Neuron (in vitro differentiated cells): ENCODE measurements at regions not wholly inside any gene's neighbourhood (a gene's known extent, or its start where the extent isn't known, plus 50 kb on each side); places are given as distances from the start of the nearest gene placed in this dataset.
"Not testable (repeated sequence)": the region's sequence is repeated elsewhere in the genome, so short reads cannot be mapped to it uniquely, and the experiment has no call there.

Source experiments
- H2AFZ ChIP-seq: one replicate; pipeline ENCODE4 v1.6.1; 2013; ENCODE audit warnings: low read depth, mild to moderate bottlenecking, inconsistent platforms, low read length, moderate library complexity
- H3K27me3 ChIP-seq: one replicate; pipeline ENCODE4 v1.6.1; 2013; ENCODE audit warnings: low read length; ENCODE audit not compliant: insufficient read depth
- H3K36me3 ChIP-seq: one replicate; pipeline ENCODE4 v1.6.1; 2013; ENCODE audit warnings: low read length; ENCODE audit not compliant: insufficient read depth
- H3K4me1 ChIP-seq: one replicate; pipeline ENCODE4 v1.6.1; 2013; ENCODE audit warnings: low read length; ENCODE audit not compliant: insufficient read depth
- H3K4me3 ChIP-seq: 2 replicates; pipeline ENCODE4 v1.5.1; 2013; ENCODE audit warnings: mild to moderate bottlenecking, low read length, moderate library complexity
- H3K9me3 ChIP-seq: one replicate; pipeline ENCODE4 v1.6.1; 2013; ENCODE audit warnings: low read length

DNA sequence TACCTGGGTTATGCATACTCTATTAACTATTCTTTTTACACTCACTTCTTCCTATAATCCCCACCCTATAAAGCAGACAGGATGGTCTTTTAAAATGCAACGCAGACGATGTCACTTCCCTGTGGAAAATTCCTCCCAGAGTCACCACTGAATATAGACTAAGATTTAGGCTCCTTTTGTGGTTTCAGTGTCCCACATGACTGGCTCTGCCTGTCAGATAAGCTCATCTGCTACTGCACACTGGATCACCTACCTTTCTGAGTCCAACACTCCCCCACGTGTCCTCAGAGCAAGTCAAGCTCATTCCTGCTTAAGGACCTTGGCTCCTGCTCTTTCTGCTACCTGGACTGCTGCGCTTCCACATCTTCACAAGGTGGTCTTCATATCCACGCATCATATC lies 73.0 kb upstream of the SIPA1L2 start:
- H3K27me3 ChIP-seq: no peaks in the 10 kb centered on the region
- H3K9me3 ChIP-seq: no peaks in the 10 kb centered on the region
- H2AFZ ChIP-seq: no peak overlapping the region
- H3K4me1 ChIP-seq: peaks cover 17% of the 10 kb centered on the region
- no peaks in the 10 kb centered on the region for H3K36me3 ChIP-seq
- H3K4me3 ChIP-seq: no peak overlapping the region

DNA sequence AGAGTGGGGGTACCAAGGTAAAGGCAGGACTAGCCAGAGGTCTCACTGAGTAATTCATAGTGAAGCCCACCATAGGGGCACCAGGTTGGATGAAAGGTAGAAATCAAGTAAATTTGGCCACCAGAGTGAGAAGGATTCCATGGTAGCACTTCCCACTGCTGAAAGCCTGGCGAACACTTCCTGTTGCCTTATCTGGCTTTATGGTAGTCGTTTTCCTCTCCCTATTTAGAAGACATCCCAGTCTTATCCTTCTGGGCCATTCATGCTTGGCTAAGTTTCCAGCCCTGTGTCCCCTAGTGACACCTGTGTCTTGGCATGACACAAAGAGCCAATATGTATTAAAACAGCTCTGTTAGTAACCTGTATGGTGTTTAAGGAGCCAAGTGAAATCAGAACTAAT lies 74.3 kb upstream of the SIPA1L2 start:
- Histone ChIP-seq H3K4me3 (no peak overlapping the region), H3K4me1 (peaks cover 13% of the 10 kb centered on the region), H2AFZ (no peak overlapping the region), H3K9me3 (no peaks in the 10 kb centered on the region), H3K27me3 (no peaks in the 10 kb centered on the region), H3K36me3 (no peaks in the 10 kb centered on the region)

DNA sequence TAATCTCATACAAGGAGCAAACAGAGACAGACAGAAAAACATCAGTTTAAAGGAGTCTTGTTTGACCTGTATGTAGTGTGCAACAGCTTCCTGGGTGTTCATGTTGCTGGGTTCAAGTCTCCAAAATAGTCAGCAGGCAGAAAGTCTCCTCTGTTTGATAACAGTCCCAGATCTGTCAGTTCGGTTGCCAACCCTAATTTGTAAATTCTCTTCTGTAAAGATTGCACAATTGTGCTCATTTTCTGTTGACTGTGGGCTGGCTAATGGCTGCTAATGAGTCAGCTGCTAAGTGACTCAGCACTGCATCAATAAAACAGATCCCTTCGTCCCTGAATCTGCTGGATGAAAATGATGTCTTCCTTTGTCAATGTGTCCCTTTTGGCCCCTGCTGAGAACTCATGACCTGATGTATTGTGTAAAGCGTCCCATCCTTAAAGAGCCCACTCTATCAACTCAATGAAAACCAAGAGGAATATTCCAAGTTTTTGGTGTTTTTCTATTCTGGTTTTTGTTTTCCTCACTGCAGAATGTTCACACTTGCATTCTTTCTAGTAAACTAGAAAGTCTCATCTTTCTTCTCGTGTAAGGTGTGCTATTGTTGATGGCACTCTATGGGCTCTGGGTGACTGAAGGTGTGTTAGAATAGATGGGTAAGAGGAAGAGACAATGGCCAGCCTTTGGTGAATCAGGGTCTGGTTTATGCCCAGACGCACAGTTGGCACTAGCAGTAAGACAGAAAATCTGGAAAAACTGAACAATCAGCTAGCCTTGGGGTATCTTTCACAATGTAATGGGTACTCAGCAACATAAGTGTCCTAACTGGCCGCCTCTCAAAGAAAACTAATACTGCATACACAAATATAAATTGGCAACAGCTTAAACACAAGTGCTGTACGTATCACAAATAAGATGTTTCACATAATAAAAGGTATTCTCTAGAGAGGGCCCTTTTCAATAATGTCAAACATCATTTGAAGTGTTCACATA lies 75.1 kb upstream of the SIPA1L2 start:
- no peaks in the 10 kb centered on the region for H3K36me3 ChIP-seq
- H2AFZ ChIP-seq: peak overlapping the region; percentile 20
- H3K4me1 ChIP-seq: peaks cover 13% of the 10 kb centered on the region
- H3K9me3 ChIP-seq: no peaks in the 10 kb centered on the region
- no peaks in the 10 kb centered on the region for H3K27me3 ChIP-seq
- no peak overlapping the region for H3K4me3 ChIP-seq

DNA sequence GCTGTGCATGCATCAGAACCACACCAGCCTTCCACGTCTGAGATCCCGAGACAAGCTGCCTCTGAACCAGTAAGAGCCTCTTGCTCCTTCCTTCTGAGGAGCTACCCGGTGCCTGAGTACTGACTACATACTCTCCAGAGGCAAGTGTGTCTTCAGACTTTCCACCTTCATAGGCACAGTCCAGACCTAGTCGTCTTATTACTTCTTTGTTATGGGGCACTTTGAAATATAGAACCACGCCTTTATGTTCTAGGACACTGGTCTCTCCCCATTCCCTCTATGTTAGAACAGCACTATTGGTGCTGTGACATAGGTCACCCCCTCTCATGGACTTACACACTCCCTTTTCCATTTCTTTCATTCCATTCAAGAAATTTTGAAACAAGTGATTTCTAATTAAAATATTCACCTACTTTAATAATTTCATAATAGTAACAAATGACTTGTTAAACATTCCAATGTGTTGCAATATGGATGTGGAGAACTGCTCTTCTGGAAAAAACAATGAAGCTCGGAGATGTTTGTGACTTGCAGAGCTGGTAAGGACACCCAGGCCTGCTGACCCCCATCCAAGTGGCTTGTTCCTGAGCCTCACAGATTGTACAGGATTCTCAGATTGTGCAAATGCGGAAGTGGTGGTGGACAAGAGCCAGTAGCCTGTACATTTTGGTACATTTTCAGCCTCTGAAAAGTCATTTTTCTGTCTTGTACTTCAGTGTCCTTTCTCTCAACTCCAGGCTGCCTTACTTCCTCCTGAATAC lies 76.1 kb upstream of the SIPA1L2 start:
- Histone ChIP-seq H3K9me3 (no peaks in the 10 kb centered on the region), H3K36me3 (no peaks in the 10 kb centered on the region), H2AFZ (no peak overlapping the region), H3K4me1 (peaks cover 13% of the 10 kb centered on the region), H3K27me3 (no peaks in the 10 kb centered on the region), H3K4me3 (no peak overlapping the region)

DNA sequence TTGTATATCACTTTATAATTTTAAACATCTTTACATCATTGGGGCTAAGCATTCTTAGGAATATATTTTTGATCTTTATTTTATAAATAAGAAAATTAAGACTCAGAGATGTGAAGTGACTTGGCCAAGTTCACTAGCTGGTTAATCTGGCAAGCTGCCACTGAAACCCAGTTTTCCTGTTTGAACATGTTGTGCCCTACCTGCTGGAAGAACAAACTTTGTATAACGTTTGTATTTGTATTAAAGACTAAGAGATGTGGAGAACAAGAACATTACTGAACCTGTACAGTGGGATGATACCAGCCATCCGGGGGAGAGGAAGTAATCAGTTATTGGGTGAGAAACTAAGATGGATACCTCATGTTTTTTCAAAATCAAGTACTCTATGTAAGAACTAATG lies 77.2 kb upstream of the SIPA1L2 start:
- peaks cover 13% of the 10 kb centered on the region for H3K4me1 ChIP-seq
- H3K9me3 ChIP-seq: no peaks in the 10 kb centered on the region
- no peaks in the 10 kb centered on the region for H3K36me3 ChIP-seq
- no peak overlapping the region for H2AFZ ChIP-seq
- no peak overlapping the region for H3K4me3 ChIP-seq
- no peaks in the 10 kb centered on the region for H3K27me3 ChIP-seq

DNA sequence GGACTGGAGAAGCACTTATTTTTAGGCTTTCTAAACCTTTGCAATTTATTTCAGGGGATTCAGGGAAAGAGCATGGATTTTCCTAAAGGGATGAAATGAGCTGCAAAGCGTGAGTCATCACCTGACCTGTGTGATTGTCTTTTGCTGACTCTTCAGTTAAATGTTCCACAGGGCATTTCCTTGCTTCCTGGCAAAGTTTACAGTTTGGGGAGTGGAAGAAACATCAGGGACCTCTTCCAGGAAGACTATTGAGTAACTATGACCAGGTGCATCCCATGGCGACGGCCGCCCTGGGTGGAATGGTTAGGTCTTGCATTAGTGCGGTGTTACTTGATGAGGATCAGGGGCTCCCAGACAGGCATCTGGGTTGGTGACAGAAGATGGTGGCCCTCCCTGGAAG lies 79.5 kb upstream of the SIPA1L2 start:
- Histone ChIP-seq H3K9me3 (peaks cover 2% of the 10 kb centered on the region), H3K36me3 (no peaks in the 10 kb centered on the region), H3K4me3 (no peak overlapping the region), H3K4me1 (peaks cover 10% of the 10 kb centered on the region), H2AFZ (no peak overlapping the region), H3K27me3 (no peaks in the 10 kb centered on the region)

DNA sequence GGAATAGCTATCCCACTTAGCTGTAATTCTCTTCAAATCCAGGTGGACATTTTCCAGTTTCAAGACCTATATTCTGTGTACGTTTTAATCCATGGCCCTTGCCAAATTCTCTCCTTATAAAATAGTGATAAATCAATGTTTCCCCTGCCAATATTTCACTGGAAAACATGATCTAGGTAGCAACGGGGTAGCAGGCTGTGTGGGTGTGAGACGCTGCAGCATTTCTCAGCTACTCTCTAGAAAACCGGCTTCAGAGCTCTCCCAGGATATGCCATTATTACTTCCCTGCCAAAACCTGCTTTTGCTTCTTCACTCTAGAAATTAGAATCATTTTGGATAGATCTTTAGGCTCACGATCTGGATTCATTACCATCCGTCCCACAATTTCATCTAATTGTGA lies 82.1 kb upstream of the SIPA1L2 start:
- Histone ChIP-seq H3K9me3 (peaks cover 2% of the 10 kb centered on the region), H3K36me3 (no peaks in the 10 kb centered on the region), H3K4me3 (no peak overlapping the region), H3K27me3 (no peaks in the 10 kb centered on the region), H2AFZ (no peak overlapping the region), H3K4me1 (no peaks in the 10 kb centered on the region)

DNA sequence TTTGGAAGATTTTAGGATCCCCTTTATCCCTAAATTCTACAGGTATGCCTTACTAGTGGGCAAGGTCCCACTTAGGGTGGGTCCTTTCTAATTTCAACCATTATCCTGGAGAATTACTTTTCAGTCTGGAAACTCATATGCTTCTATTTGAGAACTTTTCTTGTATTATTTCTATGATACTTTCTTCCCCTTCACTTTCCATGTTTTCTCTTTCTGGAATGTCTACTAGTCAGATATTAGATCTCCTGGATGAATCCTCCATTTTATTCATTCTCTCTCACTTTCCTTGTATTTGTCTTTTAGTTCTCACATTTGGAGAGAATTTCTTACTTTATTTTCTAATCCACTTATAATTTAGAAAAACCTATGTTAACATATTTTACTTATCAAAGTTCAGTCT lies 83.9 kb upstream of the SIPA1L2 start:
- H3K4me1 ChIP-seq: no peaks in the 10 kb centered on the region

DNA sequence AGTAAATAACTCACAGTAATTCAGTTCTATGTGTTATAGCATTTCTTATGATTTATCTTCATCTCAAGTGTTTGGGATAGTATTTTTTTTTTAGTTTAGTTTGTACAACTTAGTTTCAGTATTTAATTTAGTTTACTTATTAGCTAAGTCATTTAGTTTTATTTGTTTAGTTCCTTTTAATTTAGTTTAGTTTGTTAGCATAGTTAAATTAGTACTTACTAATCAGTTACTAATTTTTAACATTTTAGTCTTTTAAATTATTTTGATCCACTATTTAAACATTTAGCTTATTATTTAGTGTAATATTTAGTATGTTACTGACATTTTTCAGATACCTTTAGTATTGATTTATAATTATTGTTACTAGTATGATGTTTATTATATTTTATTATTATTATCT lies 85.2 kb upstream of the SIPA1L2 start:
- no peaks in the 10 kb centered on the region for H3K27me3 ChIP-seq
- H2AFZ ChIP-seq: no peak overlapping the region
- no peaks in the 10 kb centered on the region for H3K36me3 ChIP-seq
- H3K9me3 ChIP-seq: peaks cover 5% of the 10 kb centered on the region
- H3K4me3 ChIP-seq: no peak overlapping the region
- H3K4me1 ChIP-seq: no peaks in the 10 kb centered on the region

More for the DNA sequence above, 83.9 kb upstream of the SIPA1L2 start:
- H3K9me3 ChIP-seq: peaks cover 3% of the 10 kb centered on the region
- H2AFZ ChIP-seq: no peak overlapping the region
- no peak overlapping the region for H3K4me3 ChIP-seq
- no peaks in the 10 kb centered on the region for H3K27me3 ChIP-seq
- no peaks in the 10 kb centered on the region for H3K36me3 ChIP-seq

DNA sequence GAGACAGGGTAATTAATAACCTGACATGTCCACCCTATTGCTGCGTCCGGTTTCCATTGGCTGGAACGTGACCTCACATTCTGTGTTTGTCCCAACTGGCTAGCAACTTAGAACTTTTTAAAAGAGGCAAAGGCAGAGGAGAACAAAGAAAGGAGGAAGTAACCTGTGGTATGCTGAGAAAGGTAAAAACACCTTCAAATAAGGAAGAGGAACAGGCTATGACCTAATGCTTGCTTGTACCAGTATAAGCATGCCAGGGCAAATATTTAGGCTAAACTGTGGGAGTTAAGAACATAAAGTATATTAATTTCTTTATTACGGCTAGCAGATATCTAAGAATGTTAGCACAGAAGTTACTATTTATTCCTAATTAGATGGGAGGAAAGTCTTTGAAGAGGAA lies 87.3 kb upstream of the MAP10 start:
- not testable (repeated sequence) for H3K36me3 ChIP-seq, H2AFZ ChIP-seq, H3K4me1 ChIP-seq, H3K4me3 ChIP-seq, H3K9me3 ChIP-seq, H3K27me3 ChIP-seq

DNA sequence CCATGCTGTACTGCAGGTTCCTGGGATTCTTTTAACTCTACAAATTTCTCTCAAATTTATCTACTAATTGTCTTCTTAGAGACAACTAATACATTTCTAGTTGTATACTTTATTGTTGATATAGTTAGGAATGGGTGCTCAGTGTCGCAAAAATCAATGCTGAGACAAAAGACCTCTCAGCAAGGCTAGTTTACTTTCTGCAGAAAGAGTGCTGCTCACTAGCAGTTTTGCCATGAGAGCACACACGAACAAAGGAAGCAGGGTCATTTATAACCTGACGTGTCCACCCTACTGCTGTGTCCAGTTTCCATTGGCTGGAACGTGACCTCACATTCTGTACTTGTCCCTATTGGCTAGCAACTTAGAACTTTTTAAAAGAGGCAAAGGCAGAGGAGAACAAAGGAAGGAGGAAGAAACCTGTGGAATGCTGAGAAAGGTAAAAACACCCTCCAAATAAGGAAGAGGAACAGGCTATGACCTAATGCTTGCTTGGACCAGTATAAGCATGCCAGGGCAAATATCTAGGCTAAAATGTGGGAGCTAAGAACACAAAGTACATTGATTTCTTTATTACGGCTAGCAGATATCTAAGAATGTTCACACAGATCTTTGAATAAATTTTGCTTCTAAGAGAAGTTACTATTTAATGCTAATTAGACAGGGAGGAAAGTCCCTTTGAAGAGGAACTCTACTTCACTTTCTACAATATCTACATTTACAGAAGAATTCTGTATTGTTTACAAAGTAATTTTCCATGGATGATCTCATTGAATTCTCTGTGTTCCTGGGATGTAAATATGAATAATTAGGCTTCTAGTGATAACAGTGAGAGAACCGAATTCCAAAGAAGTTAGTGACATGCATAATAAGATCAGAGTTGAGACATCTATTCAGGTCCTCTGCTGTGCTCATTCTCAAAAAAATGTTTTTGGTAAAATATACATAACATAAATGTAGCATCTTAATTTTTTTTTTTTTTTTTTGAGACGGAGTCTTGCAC lies 86.0 kb upstream of the MAP10 start:
- Histone ChIP-seq H3K4me3 (no peak overlapping the region), H3K4me1 (no peaks in the 10 kb centered on the region), H3K9me3 (peaks cover 4% of the 10 kb centered on the region), H2AFZ (no peak overlapping the region), H3K27me3 (no peaks in the 10 kb centered on the region), H3K36me3 (no peaks in the 10 kb centered on the region)

DNA sequence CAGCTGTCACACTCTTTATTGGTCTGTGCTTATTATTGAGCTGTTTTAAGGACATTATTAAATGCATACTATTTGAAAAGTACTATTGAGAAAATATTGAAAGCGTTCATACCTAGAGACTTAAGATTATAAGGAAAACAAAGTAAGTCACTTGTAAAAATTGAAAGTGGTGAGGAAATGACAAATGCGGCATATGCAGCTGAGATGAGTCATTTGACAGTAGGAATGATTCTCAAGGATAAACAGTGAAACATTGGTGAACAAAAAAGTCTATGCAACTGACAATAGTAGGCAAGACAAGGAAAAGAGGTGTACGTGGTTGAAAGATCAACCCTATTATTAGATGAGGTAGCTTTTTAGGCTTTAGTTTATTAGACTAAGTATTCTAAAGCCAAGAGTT lies 82.6 kb upstream of the MAP10 start:
- H2AFZ ChIP-seq: no peak overlapping the region
- no peaks in the 10 kb centered on the region for H3K36me3 ChIP-seq
- H3K4me3 ChIP-seq: no peak overlapping the region
- peaks cover 4% of the 10 kb centered on the region for H3K9me3 ChIP-seq
- H3K4me1 ChIP-seq: no peaks in the 10 kb centered on the region
- H3K27me3 ChIP-seq: no peaks in the 10 kb centered on the region
